ENCODE measurements at regions not wholly inside any gene's neighbourhood (a gene's known extent, or its start where the extent isn't known, plus 50 kb on each side); places are given as distances from the start of the nearest gene placed in this dataset.

- H3K4me3 ChIP-seq: no peak overlapping the region
- H3K9me3 ChIP-seq: no peaks in the 10 kb centered on the region
- no peaks in the 10 kb centered on the region for H3K27me3 ChIP-seq
- no peak for ATAC-seq
- no peaks in the 10 kb centered on the region for H3K36me3 ChIP-seq
- no peak for TF ChIP-seq CTCF (IDR thresholded peaks at IDR 0.05)
- no peak overlapping the region for H3K27ac ChIP-seq
- intact Hi-C loops (cut with DNase I): no loop called here
- no peak for DNase-seq
- peaks cover 2% of the 10 kb centered on the region for H3K4me1 ChIP-seq
These were observed 220.0 kb upstream of the CNR1 start for GRCh38 chr6:88386167-88386566.

GRCh38 chr6:88383183-88383582 lies 217.0 kb upstream of the CNR1 start:
- Histone ChIP-seq H3K4me1 (peaks cover 11% of the 10 kb centered on the region), H3K36me3 (no peaks in the 10 kb centered on the region), H3K4me3 (no peak overlapping the region), H3K27ac (no peak overlapping the region), H3K27me3 (no peaks in the 10 kb centered on the region), H3K9me3 (no peaks in the 10 kb centered on the region)
- no peak for TF ChIP-seq CTCF (IDR thresholded peaks at IDR 0.05)
- intact Hi-C loops (cut with DNase I): no loop called here
- no peak for DNase-seq
- no peak for ATAC-seq

- ATAC-seq (no peak), DNase-seq (no peak)
- H3K4me3 ChIP-seq: no peak overlapping the region
- TF ChIP-seq CTCF (IDR thresholded peaks at IDR 0.05): no peak
- no peak overlapping the region for H3K27ac ChIP-seq
- intact Hi-C loops (cut with DNase I): no loop called here
- H3K9me3 ChIP-seq: no peaks in the 10 kb centered on the region
- H3K36me3 ChIP-seq: no peaks in the 10 kb centered on the region
- no peaks in the 10 kb centered on the region for H3K27me3 ChIP-seq
- H3K4me1 ChIP-seq: peaks cover 21% of the 10 kb centered on the region
These were observed 215.1 kb upstream of the CNR1 start for GRCh38 chr6:88381289-88381642.

- Histone ChIP-seq H3K9me3 (no peaks in the 10 kb centered on the region), H3K36me3 (no peaks in the 10 kb centered on the region), H3K27ac (no peak overlapping the region), H3K27me3 (no peaks in the 10 kb centered on the region), H3K4me1 (peaks cover 21% of the 10 kb centered on the region), H3K4me3 (no peak overlapping the region)
- DNase-seq (no peak), ATAC-seq (no peak)
- intact Hi-C loops (cut with DNase I): no loop called here
- TF ChIP-seq CTCF (IDR thresholded peaks at IDR 0.05): no peak
These were observed 214.6 kb upstream of the CNR1 start for GRCh38 chr6:88380618-88381288.

- peak; percentile 85 for ATAC-seq
These were observed 213.9 kb upstream of the CNR1 start for GRCh38 chr6:88380083-88380482.

More at GRCh38 chr6:88380083-88380482, 213.9 kb upstream of the CNR1 start:
- Histone ChIP-seq H3K4me1 (peaks cover 21% of the 10 kb centered on the region), H3K27ac (no peak overlapping the region), H3K9me3 (no peaks in the 10 kb centered on the region), H3K36me3 (no peaks in the 10 kb centered on the region), H3K27me3 (no peaks in the 10 kb centered on the region), H3K4me3 (no peak overlapping the region)
- DNase-seq: peak; percentile 70
- intact Hi-C loops (cut with DNase I): no loop called here
- no peak for TF ChIP-seq CTCF (IDR thresholded peaks at IDR 0.05)

Data from upper lobe of right lung (tissue), 1 donor.